PC-3 (cell line): ENCODE measurements at regions not wholly inside any gene's neighbourhood (a gene's known extent, or its start where the extent isn't known, plus 50 kb on each side); places are given as distances from the start of the nearest gene placed in this dataset.

ENCODE experiments used
- CTCF ChIP-seq: fragments of 300-600 bp; sonication (generic); conservative IDR thresholded peaks from 2 replicates; pipeline ENCODE4 v1.5.1; 2017; ENCODE audit warnings: antibody characterized with exemption, low read depth, mild to moderate bottlenecking, low read length
- EZH2 ChIP-seq: fragments of 300-600 bp; sonication (generic); IDR thresholded peaks from one replicate; pipeline ENCODE4 v1.6.1; 2017; ENCODE audit warnings: antibody characterized with exemption, mild to moderate bottlenecking, low read length; ENCODE audit not compliant: unreplicated experiment
- EZH2phosphoT487 ChIP-seq: fragments of 300-600 bp; sonication (generic); IDR thresholded peaks from 2 replicates; pipeline ENCODE4 v1.6.1; 2018; ENCODE audit warnings: mild to moderate bottlenecking, antibody characterized with exemption, low read length, borderline replicate concordance

GRCh38 chr10:36349445-36350078, 707.5 kb upstream of the FZD8 start:
- TF ChIP-seq EZH2 (no peak), CTCF (no peak), EZH2phosphoT487 (no peak)
